AG09319 (cell line): ENCODE measurements at regions not wholly inside any gene's neighbourhood (a gene's known extent, or its start where the extent isn't known, plus 50 kb on each side); places are given as distances from the start of the nearest gene placed in this dataset.

ENCODE experiments used
- DNase-seq: peaks from one replicate; pipeline ENCODE4 v3.0.0-alpha.2; 2010; ENCODE audit warnings: low read depth; ENCODE audit errors: extremely low read depth
- CTCF ChIP-seq: IDR thresholded peaks from 2 replicates; pipeline ENCODE4 v1.5.1; 2011; ENCODE audit warnings: low read depth, mild to moderate bottlenecking, inconsistent platforms, low read length, moderate library complexity

DNA sequence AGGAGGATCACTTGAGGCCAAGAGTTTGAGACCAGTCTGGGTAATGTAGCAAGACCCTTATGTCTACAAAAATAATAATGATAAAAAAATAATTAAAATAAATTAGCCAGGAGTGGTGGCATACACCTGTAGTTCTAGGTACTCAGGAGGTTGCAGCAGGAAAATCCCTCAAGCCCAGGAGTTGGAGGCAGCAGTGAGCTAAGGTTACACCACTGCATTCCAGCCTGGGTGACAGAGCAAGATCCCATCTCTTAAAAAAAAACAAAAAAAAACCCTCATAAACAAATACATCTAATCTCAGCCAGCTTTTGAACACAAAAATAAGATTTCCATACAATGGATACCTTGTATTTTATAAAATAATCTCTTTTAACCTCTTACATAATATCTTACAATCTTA is 363.3 kb upstream of the KLF4 start:
- no peak for DNase-seq
- TF ChIP-seq CTCF: no peak

- DNase-seq: no peak
- no peak for TF ChIP-seq CTCF
Observed at GRCh38 chr9:107850653-107851052, 361.1 kb upstream of the KLF4 start.

GRCh38 chr9:107847978-107848964 is 358.7 kb upstream of the KLF4 start:
- no peak for TF ChIP-seq CTCF
- DNase-seq: no peak

- no peak for DNase-seq
- TF ChIP-seq CTCF: no peak
Observed at GRCh38 chr9:107842530-107842929, 353.0 kb upstream of the KLF4 start.

- DNase-seq: no peak
- TF ChIP-seq CTCF: no peak
Observed at GRCh38 chr9:107841076-107841475, 351.5 kb upstream of the KLF4 start.

DNA sequence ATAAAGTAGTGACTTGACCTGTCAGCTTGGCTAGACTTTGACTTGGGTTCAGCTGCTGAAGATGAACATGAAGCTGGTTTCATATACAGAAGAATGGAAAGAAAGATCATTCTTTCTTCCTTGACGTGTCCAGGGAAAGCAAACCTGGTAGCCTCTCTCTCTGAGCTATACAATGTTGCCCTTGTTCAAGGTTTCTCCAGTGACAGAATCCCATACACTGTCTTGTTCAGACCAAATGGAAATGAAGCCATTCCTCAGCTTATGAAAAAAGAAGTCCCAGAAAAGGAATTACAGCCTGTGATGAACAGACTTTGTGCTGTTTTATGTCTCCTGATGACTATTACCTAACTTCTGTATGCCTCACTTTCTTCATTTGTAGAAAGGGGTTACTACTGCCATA is 349.8 kb upstream of the KLF4 start:
- no peak for DNase-seq
- no peak for TF ChIP-seq CTCF

GRCh38 chr9:107838766-107839165 is 349.2 kb upstream of the KLF4 start:
- no peak for TF ChIP-seq CTCF
- DNase-seq: no peak
